PC-3 (cell line): ENCODE measurements at regions not wholly inside any gene's neighbourhood (a gene's known extent, or its start where the extent isn't known, plus 50 kb on each side); places are given as distances from the start of the nearest gene placed in this dataset.

ENCODE experiments used
- ATAC-seq: fragments of 200-7000 bp; cut with Tn5 transposase; 2 replicates; pipeline ENCODE4 v1.9.1; 2020; ENCODE audit warnings: mild to moderate bottlenecking, moderate library complexity
- BruUV-seq: library from RNA; stranded (reverse); fragments of 400-500 nt; replicated peaks from 2 replicates; lab custom pipeline; 2021; lab: Mats Ljungman, UMichigan
- CTCF ChIA-PET: fragments of 300-600 bp; sonication (Branson Sonifier 250); formaldehyde crosslinking; loops from one replicate; lab custom pipeline; 2022; ENCODE audit warnings: antibody characterized with exemption; lab: Charles Lee
- POLR2A ChIA-PET: fragments of 300-600 bp; sonication (Branson Sonifier 250); formaldehyde crosslinking; loops from one replicate; lab custom pipeline; 2022; ENCODE audit warnings: antibody characterized with exemption; ENCODE audit not compliant: unreplicated experiment; lab: Charles Lee
- DNase-seq: peaks from one replicate; pipeline ENCODE4 v3.0.0-alpha.2; 2015
- H2AFZ ChIP-seq: fragments of 300-600 bp; sonication (generic); 2 replicates; pipeline ENCODE4 v1.6.0; 2016; ENCODE audit warnings: antibody characterized with exemption, low read length
- H3F3A ChIP-seq: fragments of 300-600 bp; sonication (generic); one replicate; pipeline ENCODE4 v1.6.0; 2017; ENCODE audit warnings: antibody characterized with exemption, low read length, control low read depth, mild to moderate bottlenecking; ENCODE audit not compliant: unreplicated experiment
- H3K27ac ChIP-seq: fragments of 300-600 bp; sonication (generic); 2 replicates; pipeline ENCODE4 v1.5.1; 2016; ENCODE audit warnings: mild to moderate bottlenecking, low read length
- H3K27me3 ChIP-seq: fragments of 300-600 bp; sonication (generic); 2 replicates; pipeline ENCODE4 v1.6.1; 2016; ENCODE audit warnings: low read length, mixed read lengths
- H3K36me3 ChIP-seq: fragments of 300-600 bp; sonication (generic); 2 replicates; pipeline ENCODE4 v1.6.1; 2016; ENCODE audit warnings: low read depth, mixed run types, low read length, mixed read lengths
- H3K4me1 ChIP-seq: fragments of 300-600 bp; sonication (generic); 2 replicates; pipeline ENCODE4 v1.5.1; 2016; ENCODE audit warnings: low read length; ENCODE audit not compliant: insufficient read depth
- H3K4me2 ChIP-seq: fragments of 300-600 bp; sonication (generic); 2 replicates; pipeline ENCODE4 v1.6.0; 2016; ENCODE audit warnings: low read length
- H3K4me3 ChIP-seq: fragments of 300-600 bp; sonication (generic); 2 replicates; pipeline ENCODE4 v1.5.1; 2016; ENCODE audit warnings: mild to moderate bottlenecking, low read length, mixed read lengths
- H3K79me2 ChIP-seq: fragments of 300-600 bp; sonication (generic); 2 replicates; pipeline ENCODE4 v1.6.1; 2017; ENCODE audit warnings: low read length, mixed read lengths
- H3K9ac ChIP-seq: fragments of 300-600 bp; sonication (generic); 2 replicates; pipeline ENCODE4 v1.6.0; 2016; ENCODE audit warnings: mild to moderate bottlenecking, low read length
- H3K9me2 ChIP-seq: fragments of 300-600 bp; sonication (generic); replicated peaks from 2 replicates; pipeline ENCODE4 v1.6.1; 2016; ENCODE audit warnings: mixed run types, low read length, mixed read lengths
- H3K9me3 ChIP-seq: fragments of 300-600 bp; sonication (generic); 2 replicates; pipeline ENCODE4 v1.6.1; 2016; ENCODE audit warnings: low read length, mixed read lengths
- H4K20me1 ChIP-seq: fragments of 300-600 bp; sonication (generic); 2 replicates; pipeline ENCODE4 v1.6.1; 2016; ENCODE audit warnings: low read length, mixed read lengths
- CTCF ChIP-seq: fragments of 300-600 bp; sonication (generic); conservative IDR thresholded peaks from 2 replicates; pipeline ENCODE4 v1.5.1; 2017; ENCODE audit warnings: antibody characterized with exemption, low read depth, mild to moderate bottlenecking, low read length
- EZH2 ChIP-seq: fragments of 300-600 bp; sonication (generic); IDR thresholded peaks from one replicate; pipeline ENCODE4 v1.6.1; 2017; ENCODE audit warnings: antibody characterized with exemption, mild to moderate bottlenecking, low read length; ENCODE audit not compliant: unreplicated experiment
- EZH2phosphoT487 ChIP-seq: fragments of 300-600 bp; sonication (generic); IDR thresholded peaks from 2 replicates; pipeline ENCODE4 v1.6.1; 2018; ENCODE audit warnings: mild to moderate bottlenecking, antibody characterized with exemption, low read length, borderline replicate concordance
- intact Hi-C: fragments of 100-400 bp; cut with micrococcal nuclease; formaldehyde crosslinking; loops from 2 replicates; pipeline ENCODE4 v1.9.0; 2023

DNA sequence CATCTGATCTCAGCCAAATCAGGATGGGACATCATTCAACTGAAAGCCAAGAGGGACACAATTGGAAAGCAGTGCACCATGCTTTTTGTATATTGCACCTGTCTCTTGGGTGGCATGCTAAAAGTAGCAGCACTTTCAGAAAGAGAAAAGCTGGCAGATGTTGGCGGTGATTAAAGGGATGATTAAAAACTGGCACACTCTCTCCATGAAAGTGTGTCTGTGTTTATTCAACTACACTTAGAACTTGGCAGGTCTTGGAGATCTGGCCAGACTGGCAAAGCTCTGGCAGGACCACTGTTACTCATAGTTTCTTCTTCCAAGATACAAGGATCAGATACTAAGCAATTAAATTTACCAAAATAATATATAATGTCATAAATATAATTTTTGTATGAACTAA is 112.9 kb upstream of the ELAVL2 start:
- intact Hi-C loops = no loop called here
- TF ChIP-seq CTCF (no peak), EZH2phosphoT487 (no peak), EZH2 (no peak)
- no peaks in the 10 kb centered on the region for H3F3A ChIP-seq
- BruUV-seq = no TSS peak
- H2AFZ ChIP-seq = no peak overlapping the region
- no peak overlapping the region for H3K4me2 ChIP-seq
- no peak overlapping the region for H3K4me3 ChIP-seq
- no peaks in the 10 kb centered on the region for H3K9me2 ChIP-seq
- H3K9me3 ChIP-seq = no peaks in the 10 kb centered on the region
- ATAC-seq (no peak), DNase-seq (no peak)
- no peaks in the 10 kb centered on the region for H3K36me3 ChIP-seq
- no peak overlapping the region for H3K9ac ChIP-seq
- CTCF ChIA-PET = no interaction called here
- no peaks in the 10 kb centered on the region for H3K4me1 ChIP-seq
- POLR2A ChIA-PET = no interaction called here
- H3K79me2 ChIP-seq = no peaks in the 10 kb centered on the region
- no peaks in the 10 kb centered on the region for H3K27me3 ChIP-seq
- no peak overlapping the region for H3K27ac ChIP-seq
- H4K20me1 ChIP-seq = no peaks in the 10 kb centered on the region

- no peak overlapping the region for H3K9ac ChIP-seq
- ChIA-PET CTCF (no interaction called here), POLR2A (no interaction called here)
- H3K36me3 ChIP-seq = no peaks in the 10 kb centered on the region
- no peak for ATAC-seq
- H3K9me3 ChIP-seq = no peaks in the 10 kb centered on the region
- no peak overlapping the region for H2AFZ ChIP-seq
- intact Hi-C loops = no loop called here
- no peaks in the 10 kb centered on the region for H4K20me1 ChIP-seq
- H3K4me3 ChIP-seq = no peak overlapping the region
- H3K27me3 ChIP-seq = no peaks in the 10 kb centered on the region
- no peak for TF ChIP-seq EZH2
- no peak for TF ChIP-seq CTCF
- TF ChIP-seq EZH2phosphoT487 = no peak
- DNase-seq = no peak
- no TSS peak for BruUV-seq
- no peak overlapping the region for H3K4me2 ChIP-seq
- no peaks in the 10 kb centered on the region for H3K79me2 ChIP-seq
- H3F3A ChIP-seq = no peaks in the 10 kb centered on the region
- H3K9me2 ChIP-seq = no peaks in the 10 kb centered on the region
- no peak overlapping the region for H3K27ac ChIP-seq
- no peaks in the 10 kb centered on the region for H3K4me1 ChIP-seq
These were observed 108.4 kb upstream of the ELAVL2 start for GRCh38 chr9:23934291-23934906.

- H3K4me1 ChIP-seq = no peaks in the 10 kb centered on the region
- H4K20me1 ChIP-seq = no peaks in the 10 kb centered on the region
- no peak overlapping the region for H2AFZ ChIP-seq
- no peak overlapping the region for H3K4me3 ChIP-seq
- intact Hi-C loops = no loop called here
- BruUV-seq = no TSS peak
- ATAC-seq (no peak), DNase-seq (no peak)
- H3K36me3 ChIP-seq = no peaks in the 10 kb centered on the region
- H3F3A ChIP-seq = no peaks in the 10 kb centered on the region
- H3K27me3 ChIP-seq = no peaks in the 10 kb centered on the region
- CTCF ChIA-PET = no interaction called here
- H3K79me2 ChIP-seq = no peaks in the 10 kb centered on the region
- no peak overlapping the region for H3K4me2 ChIP-seq
- no peaks in the 10 kb centered on the region for H3K9me3 ChIP-seq
- POLR2A ChIA-PET = no interaction called here
- no peak overlapping the region for H3K9ac ChIP-seq
- no peaks in the 10 kb centered on the region for H3K9me2 ChIP-seq
- no peak overlapping the region for H3K27ac ChIP-seq
- TF ChIP-seq CTCF = no peak
- no peak for TF ChIP-seq EZH2
- TF ChIP-seq EZH2phosphoT487 = no peak
These were observed 107.3 kb upstream of the ELAVL2 start for GRCh38 chr9:23933348-23933747.
